HEK293 (cell line): ENCODE measurements at regions not wholly inside any gene's neighbourhood (a gene's known extent, or its start where the extent isn't known, plus 50 kb on each side); places are given as distances from the start of the nearest gene placed in this dataset.

ENCODE experiments used
- CTCF ChIA-PET: fragments of 350-600 bp; formaldehyde crosslinking; extraction: SDS; loops from one replicate; lab custom pipeline; 2021; ENCODE audit warnings: antibody characterized with exemption; lab: Yijun Ruan, JAX
- POLR2A ChIA-PET: fragments of 300-600 bp; formaldehyde crosslinking; extraction: SDS; loops from one replicate; lab custom pipeline; 2020; ENCODE audit warnings: antibody characterized with exemption, inconsistent platforms; lab: Yijun Ruan, JAX
- H3K27ac ChIP-seq: fragments of 200-500 bp; sonication (Bioruptor generic); 2 replicates; pipeline ENCODE4 v1.5.1; 2014; ENCODE audit warnings: low read depth, low read length, control low read depth, inconsistent platforms; ENCODE audit errors: extremely low read depth
- H3K36me3 ChIP-seq, 2 experiments: fragments of 200-500 bp in 1 of 2; sonication (Bioruptor generic) in 1 of 2; 1 replicate in 1 of 2; 2 replicates in 1 of 2; pipeline ENCODE4 v1.5.1; 2014 to 2017; ENCODE audit warnings: inconsistent platforms in 2 of 2, low read length in 2 of 2; ENCODE audit not compliant: control insufficient read depth in 2 of 2, insufficient read depth in 1 of 2
- H3K4me1 ChIP-seq: fragments of 200-500 bp; sonication (Bioruptor generic); 2 replicates; pipeline ENCODE4 v1.5.1; 2014; ENCODE audit warnings: mild to moderate bottlenecking, low read length, inconsistent platforms; ENCODE audit not compliant: control insufficient read depth, insufficient read depth
- H3K4me3 ChIP-seq: 2 replicates; pipeline ENCODE4 v1.5.1; 2011; ENCODE audit warnings: low read depth, mild to moderate bottlenecking, control low read depth, low read length, moderate library complexity
- H3K9me3 ChIP-seq: fragments of 200-500 bp; sonication (Bioruptor generic); 2 replicates; pipeline ENCODE4 v1.5.1; 2014; ENCODE audit warnings: low read depth, low read length, inconsistent platforms; ENCODE audit not compliant: control insufficient read depth, insufficient read depth
- GLI4 ChIP-seq: fragments of 450-650 bp; formaldehyde crosslinking; IDR thresholded peaks from 2 replicates; pipeline ENCODE4 v1.5.1; 2016; ENCODE audit warnings: missing biosample characterization, missing genetic modification characterization
- MYNN ChIP-seq: fragments of 450-650 bp; formaldehyde crosslinking; IDR thresholded peaks from 2 replicates; pipeline ENCODE4 v1.5.1; 2016; ENCODE audit warnings: missing biosample characterization, missing genetic modification characterization, borderline replicate concordance
- MZF1 ChIP-seq: fragments of 450-650 bp; formaldehyde crosslinking; IDR thresholded peaks from 2 replicates; pipeline ENCODE4 v1.5.1; 2017; ENCODE audit warnings: missing biosample characterization, missing genetic modification characterization, borderline replicate concordance
- OSR2 ChIP-seq: fragments of 450-650 bp; formaldehyde crosslinking; IDR thresholded peaks from 2 replicates; pipeline ENCODE4 v1.5.1; 2016; ENCODE audit warnings: missing biosample characterization, missing genetic modification characterization
- SCRT1 ChIP-seq: fragments of 450-650 bp; formaldehyde crosslinking; IDR thresholded peaks from 2 replicates; pipeline ENCODE4 v1.5.1; 2016; ENCODE audit warnings: missing biosample characterization, missing genetic modification characterization, borderline replicate concordance
- TRIM28 ChIP-seq: IDR thresholded peaks from 2 replicates; pipeline ENCODE4 v1.6.1; 2011; ENCODE audit warnings: low read length, control low read depth, borderline replicate concordance
- ZBTB6 ChIP-seq: fragments of 450-650 bp; formaldehyde crosslinking; IDR thresholded peaks from 2 replicates; pipeline ENCODE4 v1.5.1; 2017; ENCODE audit warnings: missing biosample characterization, missing genetic modification characterization
- ZBTB7A ChIP-seq: fragments of 450-650 bp; formaldehyde crosslinking; IDR thresholded peaks from 2 replicates; pipeline ENCODE4 v1.5.1; 2016; ENCODE audit warnings: low read depth, missing biosample characterization, missing genetic modification characterization
- ZNF112 ChIP-seq: fragments of 450-650 bp; formaldehyde crosslinking; IDR thresholded peaks from 2 replicates; pipeline ENCODE4 v1.5.0; 2017; ENCODE audit warnings: missing biosample characterization, missing genetic modification characterization
- ZNF121 ChIP-seq: fragments of 450-650 bp; formaldehyde crosslinking; IDR thresholded peaks from 2 replicates; pipeline ENCODE4 v1.5.1; 2016; ENCODE audit warnings: missing biosample characterization, missing genetic modification characterization
- ZNF280C ChIP-seq: fragments of 450-650 bp; formaldehyde crosslinking; IDR thresholded peaks from 2 replicates; pipeline ENCODE4 v1.5.1; 2016; ENCODE audit warnings: missing biosample characterization, missing genetic modification characterization
- ZNF654 ChIP-seq: fragments of 450-650 bp; formaldehyde crosslinking; IDR thresholded peaks from 2 replicates; pipeline ENCODE4 v1.5.1; 2016; ENCODE audit warnings: low read depth, missing biosample characterization, missing genetic modification characterization
- ZSCAN16 ChIP-seq: fragments of 450-650 bp; formaldehyde crosslinking; IDR thresholded peaks from 2 replicates; pipeline ENCODE4 v1.5.1; 2016; ENCODE audit warnings: missing biosample characterization, missing genetic modification characterization
- TF ChIP-seq, protein P1 (sequence below): fragments of 450-650 bp; formaldehyde crosslinking; IDR thresholded peaks from 2 replicates; pipeline ENCODE4 v1.5.1; 2017; ENCODE audit warnings: missing biosample characterization, missing genetic modification characterization
- TF ChIP-seq, protein P2 (sequence below): fragments of 450-650 bp; formaldehyde crosslinking; optimal IDR thresholded peaks from 2 replicates; pipeline ENCODE3; 2016; ENCODE audit warnings: missing biosample characterization, mild to moderate bottlenecking, missing genetic modification characterization
- TF ChIP-seq, protein P3 (sequence below): fragments of 450-650 bp; formaldehyde crosslinking; IDR thresholded peaks from 2 replicates; pipeline ENCODE4 v1.5.1; 2016; ENCODE audit warnings: missing biosample characterization, missing genetic modification characterization
- TF ChIP-seq, protein P4 (sequence below): fragments of 450-650 bp; formaldehyde crosslinking; IDR thresholded peaks from 2 replicates; pipeline ENCODE4 v1.5.1; 2017; ENCODE audit warnings: missing biosample characterization, missing genetic modification characterization

- no peak for TF ChIP-seq GLI4
- TF ChIP-seq, protein P1, sequence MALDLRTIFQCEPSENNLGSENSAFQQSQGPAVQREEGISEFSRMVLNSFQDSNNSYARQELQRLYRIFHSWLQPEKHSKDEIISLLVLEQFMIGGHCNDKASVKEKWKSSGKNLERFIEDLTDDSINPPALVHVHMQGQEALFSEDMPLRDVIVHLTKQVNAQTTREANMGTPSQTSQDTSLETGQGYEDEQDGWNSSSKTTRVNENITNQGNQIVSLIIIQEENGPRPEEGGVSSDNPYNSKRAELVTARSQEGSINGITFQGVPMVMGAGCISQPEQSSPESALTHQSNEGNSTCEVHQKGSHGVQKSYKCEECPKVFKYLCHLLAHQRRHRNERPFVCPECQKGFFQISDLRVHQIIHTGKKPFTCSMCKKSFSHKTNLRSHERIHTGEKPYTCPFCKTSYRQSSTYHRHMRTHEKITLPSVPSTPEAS (tag by site-specific recombination): no peak
- no peak for TF ChIP-seq SCRT1 (tag by site-specific recombination)
- TF ChIP-seq, protein P2, sequence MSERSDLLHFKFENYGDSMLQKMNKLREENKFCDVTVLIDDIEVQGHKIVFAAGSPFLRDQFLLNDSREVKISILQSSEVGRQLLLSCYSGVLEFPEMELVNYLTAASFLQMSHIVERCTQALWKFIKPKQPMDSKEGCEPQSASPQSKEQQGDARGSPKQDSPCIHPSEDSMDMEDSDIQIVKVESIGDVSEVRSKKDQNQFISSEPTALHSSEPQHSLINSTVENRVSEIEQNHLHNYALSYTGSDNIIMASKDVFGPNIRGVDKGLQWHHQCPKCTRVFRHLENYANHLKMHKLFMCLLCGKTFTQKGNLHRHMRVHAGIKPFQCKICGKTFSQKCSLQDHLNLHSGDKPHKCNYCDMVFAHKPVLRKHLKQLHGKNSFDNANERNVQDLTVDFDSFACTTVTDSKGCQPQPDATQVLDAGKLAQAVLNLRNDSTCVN (tag by site-specific recombination): no peak
- no peak for TF ChIP-seq MZF1 (tag by site-specific recombination)
- TF ChIP-seq, protein P3, sequence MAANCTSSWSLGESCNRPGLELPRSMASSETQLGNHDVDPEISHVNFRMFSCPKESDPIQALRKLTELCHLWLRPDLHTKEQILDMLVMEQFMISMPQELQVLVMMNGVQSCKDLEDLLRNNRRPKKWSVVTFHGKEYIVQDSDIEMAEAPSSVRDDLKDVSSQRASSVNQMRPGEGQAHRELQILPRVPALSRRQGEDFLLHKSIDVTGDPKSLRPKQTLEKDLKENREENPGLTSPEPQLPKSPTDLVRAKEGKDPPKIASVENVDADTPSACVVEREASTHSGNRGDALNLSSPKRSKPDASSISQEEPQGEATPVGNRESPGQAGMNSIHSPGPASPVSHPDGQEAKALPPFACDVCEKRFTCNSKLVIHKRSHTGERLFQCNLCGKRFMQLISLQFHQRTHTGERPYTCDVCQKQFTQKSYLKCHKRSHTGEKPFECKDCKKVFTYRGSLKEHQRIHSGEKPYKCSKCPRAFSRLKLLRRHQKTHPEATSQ (tag by site-specific recombination): no peak
- no peak for TF ChIP-seq ZBTB7A (tag by site-specific recombination)
- no peak for TF ChIP-seq ZNF280C (tag by site-specific recombination)
- TF ChIP-seq, protein P4, sequence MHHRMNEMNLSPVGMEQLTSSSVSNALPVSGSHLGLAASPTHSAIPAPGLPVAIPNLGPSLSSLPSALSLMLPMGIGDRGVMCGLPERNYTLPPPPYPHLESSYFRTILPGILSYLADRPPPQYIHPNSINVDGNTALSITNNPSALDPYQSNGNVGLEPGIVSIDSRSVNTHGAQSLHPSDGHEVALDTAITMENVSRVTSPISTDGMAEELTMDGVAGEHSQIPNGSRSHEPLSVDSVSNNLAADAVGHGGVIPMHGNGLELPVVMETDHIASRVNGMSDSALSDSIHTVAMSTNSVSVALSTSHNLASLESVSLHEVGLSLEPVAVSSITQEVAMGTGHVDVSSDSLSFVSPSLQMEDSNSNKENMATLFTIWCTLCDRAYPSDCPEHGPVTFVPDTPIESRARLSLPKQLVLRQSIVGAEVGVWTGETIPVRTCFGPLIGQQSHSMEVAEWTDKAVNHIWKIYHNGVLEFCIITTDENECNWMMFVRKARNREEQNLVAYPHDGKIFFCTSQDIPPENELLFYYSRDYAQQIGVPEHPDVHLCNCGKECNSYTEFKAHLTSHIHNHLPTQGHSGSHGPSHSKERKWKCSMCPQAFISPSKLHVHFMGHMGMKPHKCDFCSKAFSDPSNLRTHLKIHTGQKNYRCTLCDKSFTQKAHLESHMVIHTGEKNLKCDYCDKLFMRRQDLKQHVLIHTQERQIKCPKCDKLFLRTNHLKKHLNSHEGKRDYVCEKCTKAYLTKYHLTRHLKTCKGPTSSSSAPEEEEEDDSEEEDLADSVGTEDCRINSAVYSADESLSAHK (tag by site-specific recombination): no peak
These were observed 67.8 kb downstream of the RTP5 start (continued) for GRCh38 chr2:241937297-241937696.

- no peaks in the 10 kb centered on the region for H3K4me1 ChIP-seq
- H3K27ac ChIP-seq: no peak overlapping the region
- POLR2A ChIA-PET: no interaction called here
- no peaks in the 10 kb centered on the region for H3K36me3 ChIP-seq
- no peaks in the 10 kb centered on the region for H3K9me3 ChIP-seq
- TF ChIP-seq ZNF121 (tag by site-specific recombination) (no peak), ZBTB6 (0 out of 2 replicates have a peak, but pooled peaks have one; percentile 11)
- TF ChIP-seq, all 188 proteins: peak for 1
- H3K4me3 ChIP-seq: no peak overlapping the region
- CTCF ChIA-PET: interaction anchor here (0.7 to 3.3 kb wide), 2 partner anchors 12 to 1132 kb away, joined by 3 to 19 read pairs; no protein-coding TSS in a partner anchor
These were observed 70.0 kb downstream of the RTP5 start for GRCh38 chr2:241939541-241939940.

DNA sequence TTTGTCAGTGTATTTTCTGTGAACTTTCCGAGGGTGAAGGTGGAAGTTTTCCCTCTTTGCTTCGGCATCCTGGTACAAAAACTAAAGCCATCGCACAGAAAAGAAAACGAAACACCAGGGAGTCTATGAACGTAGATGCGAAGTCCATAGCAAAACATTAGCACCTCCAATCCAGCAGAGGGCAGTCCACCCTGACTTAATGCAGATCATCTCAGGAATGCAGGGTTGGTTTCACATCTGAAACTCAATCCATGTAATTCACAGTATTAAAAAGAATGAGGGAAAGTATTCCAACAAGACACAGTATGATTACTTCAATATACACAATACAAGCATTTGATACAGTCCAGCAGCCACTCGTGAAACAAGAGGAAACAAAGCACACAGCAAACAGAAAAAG, 70.8 kb downstream of the RTP5 start:
- no peak overlapping the region for H3K4me3 ChIP-seq
- POLR2A ChIA-PET: no interaction called here
- no peaks in the 10 kb centered on the region for H3K36me3 ChIP-seq
- no peak overlapping the region for H3K27ac ChIP-seq
- no peaks in the 10 kb centered on the region for H3K4me1 ChIP-seq
- H3K9me3 ChIP-seq: no peaks in the 10 kb centered on the region
- CTCF ChIA-PET: interaction anchor here (1.7 kb wide), 1 partner anchor 11 kb away, joined by 6 read pairs; no protein-coding TSS in a partner anchor
- TF ChIP-seq TRIM28 (peak; percentile 25; the same call in 1 of the 2 replicates), MYNN (tag by site-specific recombination) (no peak), OSR2 (tag by site-specific recombination) (no peak), ZSCAN16 (tag by site-specific recombination) (no peak), ZNF112 (tag by site-specific recombination) (no peak), ZNF654 (tag by site-specific recombination) (peak; percentile 29; the same call in 1 of the 2 replicates)
